Stimulated activated CD4-positive, alpha-beta T cell treated with anti-CD3 and anti-CD28 coated beads, Interleukin-2, amount 100 ng/mL, for 24 hours (primary cell): ENCODE measurements at regions not wholly inside any gene's neighbourhood (a gene's known extent, or its start where the extent isn't known, plus 50 kb on each side); places are given as distances from the start of the nearest gene placed in this dataset.
A peak's percentile ranks its signal among the peaks of the same experiment; 100 is the strongest.
"Not testable (repeated sequence)": the region's sequence is repeated elsewhere in the genome, so short reads cannot be mapped to it uniquely, and the experiment has no call there.

Experiments used
- DNase-seq, 2 donors: peaks; one replicate each; pipeline ENCODE4 v3.0.0-alpha.2; 2020

DNA sequence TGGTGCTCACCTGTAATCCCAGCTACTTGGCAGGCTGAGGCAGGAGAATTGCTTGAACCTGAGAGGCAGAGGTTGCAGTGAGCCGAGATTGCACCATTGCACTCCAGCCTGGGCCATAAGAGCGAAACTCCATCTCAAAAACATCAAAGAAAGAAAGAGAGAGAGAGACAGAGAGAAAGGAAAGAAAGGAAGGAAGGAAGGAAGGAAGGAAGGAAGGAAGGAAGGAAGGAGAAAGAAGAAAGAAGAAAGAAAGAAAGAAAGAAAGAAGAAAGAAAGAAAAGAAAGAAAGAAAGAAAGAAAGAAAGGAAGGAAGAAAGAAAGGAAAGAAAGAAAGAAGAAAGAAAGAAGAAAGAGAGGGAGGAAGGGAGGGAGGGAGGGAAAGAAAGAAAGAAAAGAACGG lies 69.4 kb upstream of the SLC25A33 start:
- DNase-seq: not testable (repeated sequence)

DNA sequence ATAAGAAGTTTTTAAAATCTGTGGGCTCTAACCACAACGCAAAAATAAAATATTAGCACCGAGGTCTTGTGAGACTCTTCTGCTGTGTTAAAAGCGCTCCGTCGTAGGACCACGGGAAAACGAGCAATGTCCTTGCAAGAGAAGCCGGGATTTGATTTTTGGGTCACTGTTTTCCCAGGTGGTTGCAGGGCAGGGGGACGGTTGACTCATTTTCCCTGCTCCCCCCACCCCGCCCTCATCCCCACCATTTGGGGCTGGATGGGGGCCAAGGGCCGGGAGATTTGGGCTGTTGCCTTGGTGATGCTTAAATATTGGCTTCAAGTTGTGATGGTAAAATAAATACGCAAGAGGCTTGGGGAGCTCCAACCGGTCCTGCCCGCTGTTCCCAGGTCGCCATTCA lies 67.6 kb upstream of the SLC25A33 start:
- DNase-seq: no peak

DNA sequence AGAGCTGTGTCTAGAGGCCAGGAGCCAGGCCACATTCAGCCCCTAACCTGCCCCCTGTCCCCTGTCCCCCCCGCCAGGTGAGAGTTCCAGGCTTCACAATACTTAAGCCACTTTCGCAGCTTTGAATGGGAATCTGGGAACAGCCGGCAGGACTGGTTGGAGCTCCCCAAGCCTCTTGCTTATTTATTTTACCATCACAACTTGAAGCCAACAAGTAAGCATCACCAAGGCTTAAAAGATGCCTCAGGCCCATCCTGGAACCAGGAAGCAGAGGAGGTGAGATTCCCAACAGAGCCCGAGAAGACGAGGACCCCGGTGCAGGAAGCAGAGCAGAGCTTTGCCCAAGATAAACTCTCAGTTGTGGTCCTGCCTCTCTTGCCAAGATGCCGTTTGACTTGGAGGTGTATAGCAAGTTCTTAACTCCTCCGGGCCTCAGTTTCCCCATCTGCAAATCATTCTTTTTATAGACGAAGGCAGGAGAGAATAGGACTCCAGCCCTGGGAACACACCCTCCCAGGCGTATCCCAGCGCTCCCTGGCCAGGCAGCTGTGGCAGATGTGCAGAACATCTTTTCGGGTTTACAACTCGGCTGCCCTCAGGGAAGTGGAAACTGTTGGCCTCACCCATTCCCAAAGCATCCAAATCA lies 66.8 kb upstream of the SLC25A33 start:
- DNase-seq: no peak

DNA sequence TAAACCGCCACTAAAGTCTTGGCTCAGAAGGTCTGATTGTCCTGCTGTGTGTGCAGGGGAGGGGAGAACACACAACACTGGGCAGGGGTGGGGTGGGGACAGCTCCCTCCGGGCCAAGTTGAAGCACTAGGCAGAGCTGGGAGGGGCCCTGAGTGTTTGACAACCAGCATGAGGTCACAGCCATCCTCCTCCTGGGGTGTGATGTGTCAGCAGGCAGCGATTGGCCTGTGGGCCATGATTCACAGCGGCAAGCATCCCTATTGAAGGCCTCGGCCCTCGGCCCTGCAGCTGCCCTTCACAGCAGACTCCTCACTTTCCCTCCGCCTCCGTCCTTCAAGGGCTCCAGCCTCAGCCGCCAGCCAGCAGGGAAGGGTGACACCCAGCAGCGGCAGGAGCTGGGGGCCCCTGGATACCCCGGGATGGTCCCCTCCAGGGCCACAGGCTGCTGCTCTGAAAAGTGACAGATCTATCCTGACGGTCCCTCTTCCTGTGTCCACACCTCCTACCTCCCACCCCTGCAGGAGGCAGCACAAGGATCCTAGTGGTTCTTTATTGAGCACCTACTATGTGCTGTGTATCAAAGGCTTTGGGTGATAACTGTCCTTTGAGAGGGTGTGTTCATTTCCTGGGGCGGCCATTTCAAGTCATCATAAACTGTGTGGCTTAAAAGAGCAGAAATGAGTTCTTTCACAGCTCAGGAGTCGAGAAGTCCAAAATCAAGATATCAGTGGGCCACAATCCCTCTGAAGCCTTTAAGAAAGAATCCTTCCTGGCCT lies 66.0 kb upstream of the SLC25A33 start:
- DNase-seq: peak in 1 of 2 donors; percentile 10

DNA sequence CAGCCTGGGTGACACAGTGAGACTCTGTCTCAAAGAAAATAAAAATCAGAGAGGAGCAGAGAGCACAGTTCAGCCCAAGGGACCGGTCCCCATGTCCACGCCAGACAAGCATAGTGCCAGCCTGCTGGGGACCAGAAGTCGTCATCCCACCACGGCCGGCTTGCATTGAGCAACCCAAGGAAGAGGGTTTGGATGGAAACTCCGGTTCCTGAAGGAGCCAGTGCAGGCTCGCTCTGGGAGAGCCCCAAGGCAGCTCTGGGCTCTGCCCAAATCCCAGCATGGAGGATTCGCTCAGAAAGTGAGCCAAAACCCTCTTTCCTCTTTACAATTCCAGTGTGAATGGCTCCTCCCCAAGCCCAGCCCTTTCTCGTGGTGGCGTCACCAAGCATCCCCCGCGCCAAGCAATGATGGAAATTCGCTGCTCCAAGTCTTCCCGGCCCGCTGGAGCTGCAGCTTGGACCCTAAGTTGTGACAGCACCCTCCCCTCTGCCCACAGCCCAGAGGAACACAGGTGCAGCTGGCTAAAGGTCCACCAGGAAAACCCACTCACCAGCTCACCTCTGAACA lies 64.1 kb upstream of the SLC25A33 start:
- DNase-seq: no peak

DNA sequence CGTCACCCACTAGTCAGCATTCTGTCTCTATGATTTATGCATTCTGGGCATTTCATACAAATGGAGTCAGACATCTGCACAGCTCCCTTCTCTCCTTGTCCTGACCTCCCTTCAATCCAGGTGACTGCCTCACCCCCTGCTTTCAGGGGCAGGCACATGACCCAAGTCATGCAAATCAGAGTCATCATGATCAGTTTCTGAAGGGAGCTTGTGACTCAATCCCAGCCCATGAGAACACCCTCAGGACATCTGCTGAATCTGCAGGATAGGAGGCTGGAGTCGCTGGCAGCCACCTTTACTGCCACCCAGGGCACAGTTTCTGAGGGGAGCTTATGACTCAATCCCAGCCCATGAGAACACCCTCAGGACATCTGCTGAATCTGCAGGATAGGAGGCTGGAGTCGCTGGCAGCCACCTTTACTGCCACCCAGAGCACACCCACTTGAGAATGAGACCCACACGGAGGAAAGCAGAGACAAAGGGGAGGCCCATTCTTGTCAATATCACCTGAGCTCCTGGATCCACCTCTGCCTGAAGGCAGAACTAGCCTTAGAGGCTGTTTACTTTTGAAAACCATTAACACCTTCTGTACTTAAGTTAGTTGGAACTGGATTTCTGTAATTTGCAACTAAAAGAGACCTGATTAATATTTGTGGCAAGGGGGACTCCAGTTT lies 62.3 kb upstream of the SLC25A33 start:
- no peak for DNase-seq

DNA sequence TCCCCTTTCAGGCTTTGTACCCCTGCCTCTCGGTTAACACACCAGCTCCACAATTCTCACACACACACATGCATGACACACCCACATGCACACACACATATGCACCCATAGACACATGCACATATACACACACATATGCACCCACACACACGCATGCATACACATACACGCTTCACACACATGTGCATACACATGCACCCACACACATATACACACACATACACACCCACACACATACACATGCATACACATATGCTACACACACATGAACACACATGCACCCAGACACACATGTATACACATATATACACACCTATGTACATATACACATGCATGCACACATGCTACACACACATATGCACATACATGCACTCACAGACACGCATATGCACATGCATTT lies 61.7 kb upstream of the SLC25A33 start:
- DNase-seq: no peak

DNA sequence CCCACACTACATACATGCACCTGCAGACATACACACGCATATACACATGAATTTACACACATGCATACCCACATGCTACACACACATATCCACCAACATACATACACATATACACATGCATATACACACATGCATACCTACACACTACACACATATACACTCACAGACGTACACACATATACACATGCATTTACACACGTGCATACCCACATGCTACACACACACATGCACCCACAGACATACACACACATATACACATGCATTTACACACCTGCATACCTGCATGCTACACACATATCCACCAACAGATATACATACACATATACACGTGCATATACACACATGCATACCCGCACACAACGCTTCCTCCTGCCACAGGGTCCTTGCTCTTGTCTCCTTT lies 61.2 kb upstream of the SLC25A33 start:
- DNase-seq: no peak

DNA sequence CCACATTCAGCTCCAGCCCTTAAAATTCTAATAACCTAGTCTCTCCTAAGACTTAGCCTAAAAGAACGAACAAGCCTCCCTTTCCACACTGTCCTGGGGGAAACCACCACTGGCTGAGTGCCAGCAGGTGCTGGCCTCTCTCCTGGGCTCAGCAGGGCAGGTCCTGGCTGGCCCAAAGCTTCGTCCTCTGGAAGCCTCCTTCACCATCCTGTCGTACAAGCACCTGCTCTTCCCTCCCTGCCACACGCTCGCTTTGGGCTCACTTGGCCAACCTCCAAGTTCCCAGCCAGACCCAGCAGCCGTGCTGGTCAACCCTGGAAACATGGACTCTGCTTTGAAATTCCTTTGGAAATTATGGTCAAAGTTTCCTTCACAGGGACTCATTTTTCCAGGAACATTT lies 58.2 kb upstream of the SLC25A33 start:
- DNase-seq: no peak

DNA sequence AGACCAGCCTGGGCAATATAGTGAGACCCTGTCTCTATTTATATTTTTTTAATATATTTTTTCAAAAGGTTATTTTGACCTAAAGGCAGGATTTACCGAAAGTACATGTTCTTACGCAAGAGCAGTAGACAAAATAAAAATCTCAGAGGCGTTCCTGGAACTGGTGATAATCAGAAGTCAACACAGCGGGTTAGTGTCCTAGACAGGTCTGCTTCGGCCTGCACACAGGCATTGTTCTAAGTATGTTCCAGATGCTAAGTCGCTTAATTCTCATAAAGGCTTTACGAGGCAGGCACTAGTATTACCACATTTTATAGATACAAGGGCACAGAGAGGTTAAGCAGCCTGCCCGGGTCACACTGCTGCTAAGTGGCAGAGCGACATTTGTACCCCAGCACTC lies 56.9 kb upstream of the SLC25A33 start:
- no peak for DNase-seq

DNA sequence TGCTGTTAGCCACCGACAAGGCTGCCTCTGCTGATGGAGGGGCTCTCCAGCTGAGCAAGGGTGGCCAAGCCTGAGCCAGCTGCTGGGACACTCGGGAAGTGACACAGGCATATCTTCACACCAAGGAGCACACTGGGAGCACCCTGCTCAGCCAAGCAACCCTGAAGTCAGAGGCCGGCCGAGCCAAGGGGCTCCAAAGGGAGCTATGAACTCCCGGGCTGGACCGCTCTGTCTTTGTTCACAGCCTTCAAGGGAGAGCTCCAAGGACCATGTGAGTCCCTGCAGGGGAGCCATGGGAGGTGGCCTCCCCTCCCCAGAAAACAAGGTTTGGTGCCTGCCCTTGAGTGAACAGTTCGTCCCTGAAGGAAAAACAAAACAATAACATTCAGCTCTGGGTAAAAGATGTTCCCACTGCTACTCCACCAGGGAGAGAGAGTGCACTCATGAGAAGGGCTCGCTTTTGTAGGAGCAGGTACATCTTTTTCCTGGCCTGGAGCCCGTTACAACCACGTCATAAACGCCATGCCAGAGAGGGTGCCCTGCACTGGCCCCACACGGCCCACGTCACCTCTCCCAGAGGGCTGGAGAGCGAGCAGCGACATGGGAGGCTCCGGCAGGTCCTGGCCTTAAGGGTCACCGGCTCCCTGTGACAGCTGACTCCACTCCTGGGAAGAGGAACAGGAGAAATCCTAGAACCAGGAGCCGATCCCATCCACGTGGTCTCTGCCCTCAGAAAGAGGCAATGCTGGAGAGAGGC lies 56.3 kb upstream of the SLC25A33 start:
- DNase-seq: no peak

DNA sequence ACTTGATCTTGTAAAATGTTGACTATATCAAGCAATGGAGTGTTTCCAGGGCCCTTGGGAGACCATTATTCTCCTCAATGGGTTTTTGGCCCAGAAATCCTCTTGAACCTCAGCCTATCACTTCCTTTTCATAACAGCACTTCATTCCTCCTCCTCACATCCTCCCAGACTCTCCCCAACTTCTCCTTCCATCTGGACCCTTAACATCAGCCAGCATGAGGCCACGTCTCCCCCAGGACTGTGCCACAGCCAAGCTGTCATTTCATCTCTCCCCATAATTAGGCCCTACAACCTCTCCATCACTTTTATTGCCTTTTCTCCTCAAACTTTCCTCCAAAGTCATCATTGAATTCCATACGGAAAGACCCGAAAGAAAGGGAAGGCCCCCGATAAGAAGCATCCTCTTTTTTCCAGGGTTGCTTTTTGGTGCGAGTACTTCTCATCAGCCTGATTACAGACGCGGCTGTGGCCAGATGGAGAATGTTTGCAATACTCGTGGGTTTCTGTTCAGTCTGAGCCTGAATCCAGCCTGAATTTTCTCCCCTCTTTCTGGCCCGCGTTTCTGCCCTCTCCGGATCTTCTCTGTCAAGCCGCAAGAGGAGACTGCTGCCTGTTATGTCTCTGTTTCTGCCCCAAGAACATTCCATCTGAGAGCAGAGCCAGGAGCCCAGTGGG lies 52.7 kb upstream of the SLC25A33 start:
- DNase-seq: no peak
